Trophoblast cell (in vitro differentiated cells and primary cell): ENCODE measurements at regions not wholly inside any gene's neighbourhood (a gene's known extent, or its start where the extent isn't known, plus 50 kb on each side); places are given as distances from the start of the nearest gene placed in this dataset.

Source experiments
- DNase-seq, 2 donors: peaks; one replicate each; pipeline ENCODE4 v3.0.0-alpha.2; 2016
- H2AFZ ChIP-seq: 2 replicates; pipeline ENCODE4 v1.6.1; 2013; ENCODE audit warnings: low read length, moderate library complexity, mild to moderate bottlenecking; ENCODE audit not compliant: insufficient read depth, poor library complexity
- H2AK5ac ChIP-seq: 2 replicates; pipeline ENCODE4 v1.6.1; 2013; ENCODE audit warnings: mild to moderate bottlenecking, low read length
- H2BK120ac ChIP-seq: 2 replicates; pipeline ENCODE4 v1.6.1; 2013; ENCODE audit warnings: low read length, mild to moderate bottlenecking, moderate library complexity; ENCODE audit not compliant: insufficient read depth, poor library complexity
- H2BK12ac ChIP-seq: 2 replicates; pipeline ENCODE4 v1.6.1; 2013; ENCODE audit warnings: mild to moderate bottlenecking, low read length, moderate library complexity
- H2BK5ac ChIP-seq: 2 replicates; pipeline ENCODE4 v1.6.1; 2013; ENCODE audit warnings: low read length, low read depth, moderate library complexity, mild to moderate bottlenecking; ENCODE audit not compliant: poor library complexity
- H3K14ac ChIP-seq: 2 replicates; pipeline ENCODE4 v1.6.1; 2013; ENCODE audit warnings: mild to moderate bottlenecking, low read length
- H3K18ac ChIP-seq: 2 replicates; pipeline ENCODE4 v1.6.1; 2013; ENCODE audit warnings: mild to moderate bottlenecking, low read length
- H3K23ac ChIP-seq: 2 replicates; pipeline ENCODE4 v1.6.1; 2013; ENCODE audit warnings: low read length
- H3K27ac ChIP-seq: 2 replicates; pipeline ENCODE4 v1.5.1; 2013; ENCODE audit warnings: low read depth, mild to moderate bottlenecking, inconsistent platforms, low read length, moderate library complexity
- H3K27me3 ChIP-seq: 2 replicates; pipeline ENCODE4 v1.6.1; 2013; ENCODE audit warnings: inconsistent platforms, mild to moderate bottlenecking, low read length, moderate library complexity; ENCODE audit not compliant: insufficient read depth
- H3K36me3 ChIP-seq, 2 experiments: 1 replicate in 1 of 2; 2 replicates in 1 of 2; pipeline ENCODE4 v1.6.1; 2013; ENCODE audit warnings: low read length in 2 of 2, mild to moderate bottlenecking in 2 of 2, moderate library complexity in 1 of 2; ENCODE audit not compliant: insufficient read depth in 2 of 2, control insufficient read depth in 1 of 2
- H3K4ac ChIP-seq: 2 replicates; pipeline ENCODE4 v1.6.1; 2013; ENCODE audit warnings: low read depth, mild to moderate bottlenecking, low read length, moderate library complexity
- H3K4me1 ChIP-seq, 2 experiments: 1 replicate in 1 of 2; 2 replicates in 1 of 2; pipeline ENCODE4 v1.6.1; 2013; ENCODE audit warnings: low read length in 2 of 2, mild to moderate bottlenecking in 2 of 2, moderate library complexity in 1 of 2; ENCODE audit not compliant: insufficient read depth in 2 of 2, control insufficient read depth in 1 of 2
- H3K4me2 ChIP-seq: 2 replicates; pipeline ENCODE4 v1.6.1; 2013; ENCODE audit warnings: inconsistent platforms, mild to moderate bottlenecking, low read length, moderate library complexity
- H3K4me3 ChIP-seq: 2 replicates; pipeline ENCODE4 v1.5.1; 2013; ENCODE audit warnings: mild to moderate bottlenecking, low read depth, low read length, inconsistent platforms
- H3K79me1 ChIP-seq: one replicate; pipeline ENCODE4 v1.6.1; 2013; ENCODE audit warnings: low read length
- H3K79me2 ChIP-seq: 2 replicates; pipeline ENCODE4 v1.6.1; 2013; ENCODE audit warnings: low read length, mild to moderate bottlenecking; ENCODE audit not compliant: control insufficient read depth, insufficient read depth, poor library complexity
- H3K9ac ChIP-seq: 2 replicates; pipeline ENCODE4 v1.6.1; 2013; ENCODE audit warnings: mild to moderate bottlenecking, low read length
- H3K9me3 ChIP-seq: 2 replicates; pipeline ENCODE4 v1.6.1; 2013; ENCODE audit warnings: low read depth, mild to moderate bottlenecking, control low read depth, inconsistent platforms, low read length; ENCODE audit not compliant: insufficient read depth
- H4K12ac ChIP-seq: 2 replicates; pipeline ENCODE4 v1.6.1; 2013; ENCODE audit warnings: low read depth, mild to moderate bottlenecking, low read length, moderate library complexity
- H4K8ac ChIP-seq: 2 replicates; pipeline ENCODE4 v1.6.1; 2013; ENCODE audit warnings: low read depth, mild to moderate bottlenecking, low read length, moderate library complexity
- H4K91ac ChIP-seq: one replicate; pipeline ENCODE4 v1.6.1; 2013; ENCODE audit warnings: low read depth, mild to moderate bottlenecking, low read length, moderate library complexity
- WGBS: extraction: QIAGEN DNeasy Blood & Tissue Kit; methylation state at CpG from one replicate; pipeline ENCODE4 v1.1.7; 2013; ENCODE audit warnings: missing lambda C conversion rate; ENCODE audit not compliant: insufficient read length, insufficient coverage; ENCODE audit errors: extremely low coverage; 5-methylcytosine and 5-hydroxymethylcytosine counted together

- H4K12ac ChIP-seq, result no peak overlapping the region
- no peak overlapping the region for H3K18ac ChIP-seq
- no peak overlapping the region for H3K4ac ChIP-seq
- WGBS, result no CpG with 5 or more reads among the region's 9 CpGs
- H3K14ac ChIP-seq, result no peak overlapping the region
- H3K4me3 ChIP-seq, result no peak overlapping the region
- H4K8ac ChIP-seq, result no peak overlapping the region
- no peaks in the 10 kb centered on the region for H3K79me2 ChIP-seq
- peaks cover 1% of the 10 kb centered on the region for H3K9me3 ChIP-seq
- no peak overlapping the region for H2BK12ac ChIP-seq
- H3K23ac ChIP-seq, result no peak overlapping the region
- H3K9ac ChIP-seq, result no peak overlapping the region
- no peak overlapping the region for H2BK120ac ChIP-seq
- no peak overlapping the region for H3K4me2 ChIP-seq
- DNase-seq, result no peak
- no peak overlapping the region for H3K27ac ChIP-seq
- H2BK5ac ChIP-seq, result no peak overlapping the region
- no peaks in the 10 kb centered on the region for H3K27me3 ChIP-seq
- no peak overlapping the region for H2AK5ac ChIP-seq
- H2AFZ ChIP-seq, result no peak overlapping the region
- peaks cover 5% of the 10 kb centered on the region for H3K79me1 ChIP-seq
- no peak overlapping the region for H4K91ac ChIP-seq
- peaks cover 22 to 23% of the 10 kb centered on the region in 2 experiments for H3K4me1 ChIP-seq
- H3K36me3 ChIP-seq, result no peaks in the 10 kb centered on the region
Measured at GRCh38 chr17:77444628-77444983, 303.8 kb downstream of the SEC14L1 start.

- Histone ChIP-seq H3K23ac (no peak overlapping the region), H3K9me3 (peaks cover 1% of the 10 kb centered on the region)
- no CpG with 5 or more reads among the region's 15 CpGs for WGBS
Measured at GRCh38 chr17:77444984-77445759, 304.4 kb downstream of the SEC14L1 start.

DNA sequence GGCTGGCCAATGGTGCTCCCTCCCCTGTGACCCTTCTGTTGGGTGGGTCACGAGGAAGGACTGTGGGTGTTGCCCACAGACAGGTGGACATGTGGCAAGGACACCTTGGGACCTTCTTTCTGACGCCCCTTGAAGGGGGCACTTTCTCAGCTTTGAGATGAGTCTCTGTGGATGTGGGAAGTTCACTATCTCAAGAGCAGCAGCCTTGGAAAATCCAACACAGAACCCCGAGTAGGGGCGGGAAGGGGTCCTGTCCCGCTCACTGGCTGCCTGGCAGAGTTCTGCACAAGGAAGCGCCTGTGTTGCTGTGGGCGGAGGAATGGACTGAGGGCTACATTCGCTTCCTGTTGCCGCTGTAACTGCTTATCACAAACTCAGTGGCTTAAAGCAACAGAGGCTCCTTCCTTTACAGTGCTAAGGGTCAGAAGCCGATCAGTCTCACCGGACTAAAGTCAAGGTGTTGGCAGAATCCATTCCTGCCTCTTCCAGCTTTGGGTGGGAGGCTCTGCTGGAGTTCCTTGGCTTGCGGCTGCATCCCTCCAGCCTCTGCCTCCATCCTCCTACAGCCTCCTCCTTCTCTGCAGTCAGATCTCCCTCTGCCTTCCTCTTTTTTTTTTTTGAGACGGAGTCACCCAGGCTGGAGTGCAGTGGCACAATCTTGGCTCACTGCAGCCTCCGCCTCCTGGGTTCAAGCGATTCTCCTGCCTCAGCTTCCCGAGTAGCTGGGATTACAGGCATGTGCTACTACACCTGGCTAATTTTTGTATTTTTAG, 305.2 kb downstream of the SEC14L1 start:
- H3K4ac ChIP-seq, result no peak overlapping the region
- H3K4me3 ChIP-seq, result no peak overlapping the region
- no peak overlapping the region for H3K14ac ChIP-seq
- H3K27ac ChIP-seq, result no peak overlapping the region
- WGBS, result no CpG with 5 or more reads among the region's 16 CpGs
- no peak overlapping the region for H3K18ac ChIP-seq
- no peak overlapping the region for H2AFZ ChIP-seq
- H3K9ac ChIP-seq, result no peak overlapping the region
- peaks cover 32 to 35% of the 10 kb centered on the region in 2 experiments for H3K4me1 ChIP-seq
- peaks cover 16% of the 10 kb centered on the region for H3K79me1 ChIP-seq
- no peak overlapping the region for H2BK12ac ChIP-seq
- H3K4me2 ChIP-seq, result no peak overlapping the region
- no peak overlapping the region for H4K8ac ChIP-seq
- H4K91ac ChIP-seq, result no peak overlapping the region
- H3K23ac ChIP-seq, result no peak overlapping the region
- no peak overlapping the region for H2AK5ac ChIP-seq
- H3K9me3 ChIP-seq, result peaks cover 1% of the 10 kb centered on the region
- no peaks in the 10 kb centered on the region for H3K27me3 ChIP-seq
- no peak for DNase-seq
- H4K12ac ChIP-seq, result no peak overlapping the region
- no peaks in the 10 kb centered on the region for H3K36me3 ChIP-seq
- no peak overlapping the region for H2BK120ac ChIP-seq
- H2BK5ac ChIP-seq, result no peak overlapping the region
- H3K79me2 ChIP-seq, result peaks cover 6% of the 10 kb centered on the region

More at GRCh38 chr17:77444984-77445759, 304.4 kb downstream of the SEC14L1 start:
- Histone ChIP-seq H4K8ac (no peak overlapping the region), H3K9ac (no peak overlapping the region), H3K4me2 (no peak overlapping the region), H2AK5ac (no peak overlapping the region), H3K4me3 (peak overlapping the region; percentile 21), H3K18ac (no peak overlapping the region), H4K91ac (no peak overlapping the region), H3K4ac (no peak overlapping the region), H3K79me2 (peaks cover 2% of the 10 kb centered on the region), H3K14ac (no peak overlapping the region), H2BK5ac (no peak overlapping the region), H4K12ac (no peak overlapping the region), H3K79me1 (peaks cover 10% of the 10 kb centered on the region), H3K27ac (no peak overlapping the region), H2AFZ (no peak overlapping the region), H3K4me1 (peaks cover 27 to 29% of the 10 kb centered on the region in 2 experiments), H2BK120ac (no peak overlapping the region), H3K27me3 (no peaks in the 10 kb centered on the region), H2BK12ac (no peak overlapping the region), H3K36me3 (no peaks in the 10 kb centered on the region)
- DNase-seq, result no peak

DNA sequence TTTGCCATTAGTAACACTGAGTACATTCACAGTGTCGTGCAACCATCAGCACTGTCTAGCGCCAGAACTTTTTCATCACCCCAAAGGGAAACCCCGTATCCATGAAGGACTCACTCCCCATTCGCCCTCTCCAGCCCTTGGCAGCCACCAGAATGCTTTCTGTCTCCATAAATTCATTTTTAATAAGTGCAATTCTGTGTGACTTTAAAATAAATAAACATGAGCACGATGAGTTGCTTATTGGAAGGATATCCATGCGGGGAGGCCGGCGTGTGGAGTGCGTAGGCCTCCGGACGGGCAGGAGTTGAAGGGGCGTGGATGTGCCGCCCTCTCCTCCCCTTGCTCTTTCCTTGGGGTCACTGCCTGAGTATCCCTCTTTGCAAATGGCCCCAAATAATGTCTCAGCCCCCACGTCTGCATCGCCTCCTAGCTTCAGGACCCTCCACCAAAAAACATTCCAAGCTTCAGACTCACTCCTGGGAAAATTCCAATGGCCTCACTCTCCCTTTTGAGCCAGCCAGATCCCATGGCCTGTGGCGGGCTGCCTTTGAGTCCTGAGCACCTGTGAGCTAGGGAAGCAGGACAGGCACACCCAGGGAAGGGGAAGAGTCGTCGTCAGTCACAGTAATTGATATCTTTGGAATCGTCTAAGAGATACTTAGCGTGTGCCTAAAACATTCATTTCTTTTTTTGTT, 306.3 kb downstream of the SEC14L1 start:
- peak overlapping the region; percentile 31 for H3K27ac ChIP-seq
- H3K14ac ChIP-seq, result no peak overlapping the region
- peaks cover 1% of the 10 kb centered on the region for H3K9me3 ChIP-seq
- no peak overlapping the region for H4K91ac ChIP-seq
- no peak overlapping the region for H3K4me3 ChIP-seq
- H2AFZ ChIP-seq, result no peak overlapping the region
- no peak overlapping the region for H3K23ac ChIP-seq
- no peak overlapping the region for H3K4ac ChIP-seq
- H2BK5ac ChIP-seq, result no peak overlapping the region
- peaks cover 27% of the 10 kb centered on the region for H3K79me1 ChIP-seq
- WGBS, result no CpG with 5 or more reads among the region's 20 CpGs
- H4K8ac ChIP-seq, result no peak overlapping the region
- H3K27me3 ChIP-seq, result no peaks in the 10 kb centered on the region
- no peak overlapping the region for H2BK12ac ChIP-seq
- H4K12ac ChIP-seq, result no peak overlapping the region
- H3K4me1 ChIP-seq, result peaks cover 34 to 38% of the 10 kb centered on the region in 2 experiments
- peaks cover 16% of the 10 kb centered on the region for H3K79me2 ChIP-seq
- H3K18ac ChIP-seq, result no peak overlapping the region
- no peak overlapping the region for H2AK5ac ChIP-seq
- DNase-seq, result no peak
- no peak overlapping the region for H2BK120ac ChIP-seq
- no peak overlapping the region for H3K4me2 ChIP-seq
- no peak overlapping the region for H3K9ac ChIP-seq
- no peaks in the 10 kb centered on the region for H3K36me3 ChIP-seq
